SW480 (cell line): ENCODE measurements at regions not wholly inside any gene's neighbourhood (a gene's known extent, or its start where the extent isn't known, plus 50 kb on each side); places are given as distances from the start of the nearest gene placed in this dataset.
"Not testable (repeated sequence)": the region's sequence is repeated elsewhere in the genome, so short reads cannot be mapped to it uniquely, and the experiment has no call there.

Experiments
- DNase-seq: peaks from one replicate; pipeline ENCODE4 v3.0.0-alpha.2; 2016; ENCODE audit warnings: low spot score

DNA sequence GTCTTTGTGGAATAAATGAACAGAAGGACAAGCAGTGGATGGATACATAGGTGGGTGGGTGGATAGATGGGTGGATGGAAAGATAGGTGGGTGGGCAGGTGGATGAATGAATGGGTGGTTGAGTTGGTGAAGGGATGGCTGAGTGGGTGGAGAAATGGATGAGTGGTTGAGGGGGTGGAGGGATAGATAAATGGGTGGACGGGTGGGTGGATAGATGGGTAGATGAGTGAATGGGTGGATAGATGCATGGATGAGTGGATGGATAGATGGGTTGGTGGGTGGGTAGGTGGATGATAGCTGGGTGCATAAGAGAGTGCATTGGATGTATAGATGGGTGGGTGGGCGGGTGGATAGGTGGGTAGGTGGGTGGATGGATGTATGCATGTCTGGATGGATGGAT, 63.5 kb downstream of the UNC93B1 start:
- not testable (repeated sequence) for DNase-seq

DNA sequence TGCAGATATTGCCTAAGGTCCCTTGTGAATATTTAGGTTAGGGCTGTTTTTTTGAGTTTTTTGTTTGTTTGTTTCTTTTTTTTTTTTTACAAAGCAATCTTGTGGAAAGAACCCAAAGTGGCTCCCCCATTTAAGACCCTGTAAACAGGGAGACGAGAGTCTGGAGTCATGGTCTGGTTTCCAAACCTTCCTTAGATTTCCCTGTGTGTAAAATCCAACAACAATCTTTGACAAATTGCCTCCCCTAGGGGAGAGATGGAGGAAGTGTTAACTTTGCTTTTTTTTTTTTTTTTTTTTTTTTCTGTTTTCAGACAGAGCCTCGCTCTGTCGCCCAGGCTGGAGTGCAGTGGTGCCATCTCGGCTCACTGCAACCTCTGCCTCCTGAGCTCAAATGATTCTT, 64.9 kb downstream of the UNC93B1 start:
- not testable (repeated sequence) for DNase-seq

DNA sequence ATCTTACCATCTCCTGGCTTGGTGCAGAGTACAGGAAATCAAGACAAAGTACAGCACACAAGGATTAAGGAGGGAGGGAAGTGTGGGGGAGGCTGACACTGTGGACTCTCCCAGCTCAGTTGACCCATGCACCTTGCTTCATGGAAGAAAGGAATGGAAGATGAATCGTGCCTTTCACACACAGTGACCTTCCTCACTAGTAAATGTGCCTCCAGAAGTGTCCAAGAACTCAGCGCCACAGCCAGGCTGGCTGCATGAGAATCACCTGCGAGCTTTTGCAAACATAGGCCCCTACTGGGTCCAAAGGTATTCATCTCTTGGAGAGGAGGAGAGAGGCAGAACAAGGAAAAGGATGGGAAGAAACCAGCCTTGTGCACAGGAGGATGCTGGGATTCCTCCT, 65.5 kb downstream of the UNC93B1 start:
- DNase-seq, result not testable (repeated sequence)

DNA sequence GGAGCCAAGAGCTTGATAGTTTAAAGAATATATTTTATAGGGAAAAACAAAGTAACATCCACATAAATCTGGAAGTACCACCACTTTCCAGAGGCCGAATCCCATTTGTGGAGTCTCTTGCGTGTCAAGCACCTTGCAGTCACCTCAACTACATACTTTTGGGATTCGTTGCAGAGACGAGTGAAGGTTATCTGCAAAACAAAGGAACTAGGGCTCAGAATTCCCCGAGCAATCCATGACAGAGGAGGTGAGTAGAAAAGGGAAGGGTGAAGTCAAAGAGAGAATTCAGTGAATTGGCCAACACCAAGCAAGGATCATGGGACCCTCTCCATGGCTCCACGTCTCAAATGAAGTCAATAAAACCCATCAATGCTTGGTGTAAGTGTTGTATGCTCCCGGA, 80.3 kb downstream of the UNC93B1 start:
- not testable (repeated sequence) for DNase-seq

DNA sequence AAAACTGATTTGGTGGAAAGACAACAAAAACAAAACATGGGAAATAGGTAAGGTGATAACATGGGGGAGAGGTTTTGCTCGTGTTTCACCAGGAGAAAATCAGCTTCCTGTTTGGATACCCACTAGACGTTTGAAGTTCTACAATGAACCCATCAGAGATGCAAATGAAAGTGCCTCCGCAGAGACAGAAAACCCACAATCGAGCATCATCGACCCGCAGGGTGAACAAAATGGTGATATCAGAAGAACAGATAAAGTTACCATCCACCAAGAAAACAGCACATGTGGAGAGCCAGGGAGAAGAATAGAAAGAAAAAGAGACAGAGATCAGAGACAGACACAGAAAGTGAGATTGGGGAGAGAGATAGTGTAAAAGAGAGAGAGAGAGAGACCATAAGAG, 83.4 kb downstream of the UNC93B1 start:
- not testable (repeated sequence) for DNase-seq

DNA sequence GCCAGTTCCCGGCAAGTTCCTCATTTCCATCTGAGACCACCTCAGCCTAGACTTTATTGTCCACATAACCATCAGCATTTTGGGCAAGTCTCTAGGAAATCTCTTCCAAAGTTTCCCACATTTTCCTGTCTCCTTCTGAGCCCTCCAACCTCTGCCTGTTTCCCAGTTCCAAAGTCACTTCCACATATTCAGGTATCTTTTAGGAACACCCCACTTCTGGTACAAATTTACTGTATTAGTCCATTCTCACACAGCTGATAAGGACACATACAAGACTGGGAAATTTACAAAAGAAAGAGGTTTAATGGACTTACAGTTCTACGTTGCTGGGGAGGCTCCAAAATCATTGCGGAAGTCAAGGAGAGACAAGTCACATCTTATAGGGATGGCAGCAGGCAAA, 91.7 kb downstream of the UNC93B1 start:
- not testable (repeated sequence) for DNase-seq

DNA sequence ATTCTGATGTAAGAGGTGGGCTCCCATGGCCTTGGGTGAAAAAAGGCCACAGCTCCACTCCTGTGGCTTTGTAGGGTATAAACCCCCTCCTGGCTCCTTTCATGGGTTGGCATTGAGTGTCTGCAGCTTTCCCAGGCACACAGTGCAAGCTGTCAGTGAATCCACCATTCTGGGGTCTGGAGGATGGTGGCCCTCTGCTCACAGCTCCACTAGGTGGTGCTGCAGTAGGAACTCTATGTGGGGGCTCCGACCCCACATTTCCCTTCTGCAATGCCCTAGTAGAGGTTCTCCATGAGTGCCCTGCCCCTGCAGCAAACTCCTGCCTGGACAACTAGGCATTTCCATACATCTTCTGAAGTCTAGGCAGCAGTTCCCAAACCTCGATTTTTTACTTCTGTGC, 92.7 kb downstream of the UNC93B1 start:
- not testable (repeated sequence) for DNase-seq

DNA sequence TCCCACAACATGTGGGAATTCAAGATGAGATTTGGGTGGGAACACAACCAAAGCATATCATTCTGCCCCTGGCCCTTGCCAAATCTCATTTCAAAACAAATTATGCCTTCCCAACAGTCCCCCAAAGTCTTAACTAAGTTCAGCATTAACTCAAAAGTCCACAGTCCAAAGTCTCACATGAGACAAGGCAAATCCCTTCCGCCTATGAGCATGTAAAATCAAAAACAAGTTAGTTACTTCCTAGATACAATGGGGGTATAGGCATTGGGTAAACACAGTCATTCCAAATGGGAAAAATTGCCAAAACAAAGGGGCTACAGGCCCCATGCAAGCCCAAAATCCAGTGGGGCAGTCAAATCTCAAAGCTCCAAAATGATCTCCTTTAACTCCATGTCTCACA, 93.1 kb downstream of the UNC93B1 start:
- DNase-seq, result not testable (repeated sequence)

DNA sequence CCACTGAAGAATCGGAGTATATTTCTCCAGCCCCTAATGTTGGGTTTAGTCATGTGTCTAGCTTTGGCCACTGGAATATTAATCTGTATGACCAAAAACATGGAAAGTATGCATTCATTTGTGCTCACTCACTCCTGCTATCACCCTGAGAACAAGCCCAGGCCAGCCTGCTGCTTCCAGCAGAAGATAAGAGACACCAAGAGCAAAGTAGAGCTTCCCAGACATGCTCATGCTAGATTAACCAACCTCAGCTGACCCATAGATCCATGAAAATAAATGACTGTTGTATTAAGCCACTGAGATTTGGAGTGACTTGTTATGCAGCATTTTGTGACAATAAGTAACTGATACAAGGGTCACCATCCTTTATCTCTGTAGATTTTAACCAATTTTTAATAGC, 96.9 kb downstream of the UNC93B1 start:
- not testable (repeated sequence) for DNase-seq

DNA sequence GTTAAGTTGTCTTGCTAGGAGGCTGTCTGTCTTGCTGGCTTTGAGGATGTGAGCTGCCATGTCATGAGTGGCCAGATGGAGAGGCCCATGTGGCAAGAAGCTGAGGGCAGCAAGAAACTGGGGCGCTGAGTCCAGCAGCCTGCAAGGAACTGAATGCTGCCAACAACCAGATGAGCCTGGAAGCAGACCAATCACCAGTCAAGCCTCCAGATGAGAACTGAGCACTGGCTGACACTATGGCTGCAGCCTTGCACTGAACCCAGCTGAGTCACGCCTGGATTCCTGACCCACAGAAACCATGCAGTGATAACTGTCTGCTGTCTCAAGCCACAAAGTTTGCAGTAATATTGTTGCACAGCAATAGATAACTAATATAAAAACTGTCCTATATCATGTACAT, 104.4 kb downstream of the UNC93B1 start:
- DNase-seq, result not testable (repeated sequence)

DNA sequence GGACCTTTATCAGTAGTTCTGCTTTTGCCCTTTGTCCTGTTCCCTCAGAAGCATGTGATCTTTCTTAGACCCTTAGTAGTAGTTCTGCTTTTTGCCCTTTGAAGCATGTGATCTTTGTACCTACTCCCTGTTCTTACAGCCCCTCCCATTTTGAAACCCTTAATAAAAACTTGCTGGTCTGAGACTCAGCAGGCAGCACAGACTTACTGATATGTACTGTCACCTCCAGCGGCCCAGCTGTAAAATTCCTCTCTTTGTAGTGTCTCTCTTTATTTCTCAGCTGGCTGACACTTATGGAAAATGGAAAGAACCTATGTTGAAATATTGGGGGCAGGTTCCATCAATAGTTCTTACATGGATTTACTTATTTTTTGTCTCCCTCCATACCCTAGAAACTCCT, 110.4 kb downstream of the UNC93B1 start:
- DNase-seq, result not testable (repeated sequence)

DNA sequence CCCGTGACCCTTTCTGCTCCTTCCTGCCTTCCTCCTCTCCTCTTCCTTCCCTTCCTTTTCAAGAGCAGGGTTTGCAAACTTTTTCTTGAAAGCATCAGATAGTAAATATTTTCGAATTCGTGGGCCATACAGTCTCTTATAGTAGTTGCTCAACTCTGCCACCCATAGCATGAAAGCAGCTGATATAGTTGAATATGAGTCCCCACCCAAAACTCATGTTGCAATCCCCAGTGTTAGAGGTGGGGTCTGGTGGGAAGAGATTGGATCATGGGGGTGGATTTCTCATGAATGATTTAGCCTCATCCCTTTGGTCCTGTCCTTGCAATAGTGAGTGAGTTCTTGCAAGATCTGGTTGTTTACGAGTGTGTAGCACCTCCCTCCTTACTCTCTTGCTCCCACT, 114.3 kb downstream of the UNC93B1 start:
- DNase-seq, result not testable (repeated sequence)

DNA sequence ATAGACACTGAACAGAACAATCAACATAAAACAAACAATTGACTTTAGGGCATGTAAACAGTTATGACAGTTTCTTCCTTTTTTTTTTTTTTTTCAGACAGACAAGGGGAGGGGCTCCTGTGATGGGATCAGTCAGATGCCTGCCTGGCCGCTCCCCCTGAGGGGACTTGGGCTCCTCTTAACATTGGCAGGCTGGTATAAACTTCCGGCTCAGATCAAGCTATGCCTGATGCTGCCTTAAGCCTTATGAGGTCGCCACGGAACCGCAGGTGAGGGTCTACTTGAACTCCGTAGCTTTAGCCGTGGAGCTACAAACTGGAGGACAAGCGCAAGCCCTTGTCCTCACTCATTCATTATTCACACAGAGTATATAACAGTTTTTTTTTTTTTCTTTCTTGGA, 115.8 kb downstream of the UNC93B1 start:
- not testable (repeated sequence) for DNase-seq

DNA sequence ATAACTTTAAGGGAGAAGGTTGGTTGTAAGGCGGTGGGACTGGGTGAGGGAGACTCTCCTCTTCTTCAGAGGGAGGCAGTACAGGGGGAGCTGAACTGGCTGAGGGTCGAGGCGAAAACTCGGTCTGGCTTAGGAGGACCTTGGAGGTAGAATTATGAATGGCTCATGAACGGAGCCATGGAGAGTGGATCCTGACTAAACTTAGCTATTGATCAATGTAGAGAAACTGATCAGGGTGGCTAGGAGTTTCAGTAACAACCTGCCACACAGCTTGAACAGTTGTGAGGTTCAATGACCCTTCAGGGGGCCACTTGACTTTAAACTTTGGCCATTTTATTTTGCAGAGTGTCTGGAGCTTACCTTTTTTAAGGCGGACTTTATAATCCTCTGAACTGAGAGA, 117.2 kb downstream of the UNC93B1 start:
- not testable (repeated sequence) for DNase-seq

DNA sequence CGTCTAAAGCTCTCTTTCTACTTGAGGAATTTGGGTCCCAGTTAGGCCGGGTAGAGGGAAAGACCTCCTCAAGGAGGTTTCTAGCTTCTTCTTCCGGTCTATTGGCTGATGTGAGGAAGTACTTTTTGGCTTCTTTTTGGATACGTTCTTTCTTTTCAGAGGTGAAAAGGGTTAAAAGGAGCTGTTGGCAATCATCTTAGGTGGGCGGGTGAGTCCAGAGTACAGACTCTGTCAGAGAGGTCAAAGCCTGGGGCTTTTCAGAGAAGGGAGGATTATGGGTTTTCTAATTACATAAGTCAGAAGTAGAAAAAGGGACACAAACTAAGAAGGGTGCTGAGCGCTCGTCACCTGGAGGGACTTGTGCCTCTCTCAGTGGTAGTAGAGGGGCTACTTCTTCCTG, 117.7 kb downstream of the UNC93B1 start:
- DNase-seq, result not testable (repeated sequence)

DNA sequence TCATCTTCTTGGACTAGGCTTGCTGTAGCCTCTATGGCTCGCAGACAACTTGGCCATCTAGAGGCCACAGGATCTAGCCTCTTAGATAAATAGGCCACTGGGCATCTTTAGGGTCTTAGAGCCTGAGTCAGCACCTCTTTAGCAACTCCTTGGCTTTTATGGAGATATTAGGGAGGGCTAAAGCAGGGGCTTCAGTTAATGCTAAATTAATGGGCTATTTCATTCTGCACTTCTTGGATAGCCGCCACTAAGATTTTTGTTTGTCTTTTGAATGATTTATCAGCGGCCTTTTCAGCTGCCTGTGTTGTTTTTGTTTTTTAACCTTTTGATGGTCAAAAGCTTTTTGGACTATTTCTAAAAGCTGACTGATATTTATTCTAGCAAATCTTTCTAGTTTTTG, 118.3 kb downstream of the UNC93B1 start:
- DNase-seq, result not testable (repeated sequence)

DNA sequence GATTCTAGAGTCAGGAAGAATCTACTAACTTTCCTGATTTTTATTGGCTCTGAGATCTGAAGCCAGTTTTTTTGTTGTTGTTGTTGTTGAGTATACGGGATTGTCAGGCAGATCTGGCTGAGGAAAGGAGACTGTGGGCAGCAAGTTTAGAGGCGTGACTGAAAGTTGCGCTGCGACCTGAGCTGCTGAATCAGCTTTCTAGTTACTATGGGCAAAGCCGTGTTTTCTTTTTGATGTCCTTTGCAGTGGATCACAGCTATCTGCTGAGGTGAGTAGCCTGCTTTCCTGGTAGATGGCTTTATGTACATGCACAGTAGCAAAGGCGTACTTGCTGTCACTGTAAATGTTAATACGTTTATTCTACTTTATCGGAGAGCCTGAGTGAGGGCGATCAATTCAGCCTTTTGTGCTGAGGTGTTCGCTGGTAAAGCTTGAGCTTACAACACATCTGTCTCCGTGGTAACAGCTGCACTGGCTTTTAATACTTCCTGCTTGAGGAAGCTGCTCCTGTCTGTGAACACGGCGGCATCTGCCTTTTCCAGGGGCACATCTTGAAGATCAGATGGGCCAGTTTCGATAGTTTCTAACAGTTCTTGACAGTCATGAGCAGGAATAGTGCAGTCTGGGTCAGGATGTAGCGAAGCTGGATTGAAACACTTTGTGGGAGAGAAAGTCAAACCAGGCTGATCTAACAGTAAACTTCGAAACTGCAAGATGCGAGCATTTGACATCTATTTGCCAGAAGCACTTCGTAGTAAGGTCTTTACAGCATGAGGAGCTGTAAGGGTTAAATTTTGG, 118.9 kb downstream of the UNC93B1 start:
- peak; percentile 72 for DNase-seq

DNA sequence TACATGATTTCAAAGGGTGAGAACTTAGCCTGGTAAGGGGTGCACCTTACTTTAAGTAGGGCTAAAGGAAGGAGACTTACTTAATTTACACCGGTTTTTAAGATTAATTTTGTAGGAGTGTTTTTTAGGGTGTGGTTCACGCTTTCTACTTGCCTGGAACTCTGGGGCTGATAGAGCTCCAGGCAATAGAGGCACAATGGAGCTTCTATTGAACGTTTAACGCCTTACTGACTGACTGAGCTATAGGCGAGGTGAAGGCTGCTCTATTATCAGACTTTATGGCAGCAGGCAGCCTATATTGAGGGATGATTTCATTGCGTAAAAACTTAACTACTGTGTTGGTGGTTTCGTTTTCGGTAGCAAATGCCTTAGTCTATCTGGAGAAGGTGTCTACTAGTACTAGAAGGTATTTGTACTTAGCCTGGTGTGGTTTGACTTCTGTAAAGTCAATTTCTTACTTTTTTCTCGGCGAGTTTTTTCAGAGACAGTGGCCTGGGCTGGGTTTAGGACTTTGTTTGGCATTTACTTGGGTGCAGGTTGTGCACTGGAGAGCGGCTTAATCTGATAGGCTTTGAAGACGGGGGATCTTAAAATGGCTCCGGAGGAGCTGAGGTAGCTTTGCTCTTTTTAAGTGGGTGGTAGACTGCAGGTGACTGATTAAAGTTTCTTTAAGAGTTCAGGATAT, 119.7 kb downstream of the UNC93B1 start:
- DNase-seq, result peak; percentile 35

DNA sequence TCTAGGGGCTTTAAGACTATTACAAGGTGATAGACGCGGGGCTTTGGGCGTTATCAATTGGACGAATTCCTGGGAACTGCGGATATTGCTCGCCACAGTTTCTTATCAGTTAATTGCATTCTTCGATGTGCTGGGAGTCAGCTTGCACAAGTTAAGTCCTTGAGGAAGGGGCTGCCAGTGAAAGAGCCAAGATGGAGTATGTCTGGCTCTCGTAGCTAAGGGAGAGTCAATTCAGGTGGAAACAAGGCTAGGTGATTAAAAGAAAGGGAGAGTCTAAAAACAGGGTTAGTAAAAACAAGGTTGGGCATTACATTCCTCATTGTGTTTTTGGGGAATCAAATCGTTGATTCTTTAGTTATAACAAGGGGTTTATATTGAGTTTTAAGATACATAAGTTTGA, 121.6 kb downstream of the UNC93B1 start:
- not testable (repeated sequence) for DNase-seq

DNA sequence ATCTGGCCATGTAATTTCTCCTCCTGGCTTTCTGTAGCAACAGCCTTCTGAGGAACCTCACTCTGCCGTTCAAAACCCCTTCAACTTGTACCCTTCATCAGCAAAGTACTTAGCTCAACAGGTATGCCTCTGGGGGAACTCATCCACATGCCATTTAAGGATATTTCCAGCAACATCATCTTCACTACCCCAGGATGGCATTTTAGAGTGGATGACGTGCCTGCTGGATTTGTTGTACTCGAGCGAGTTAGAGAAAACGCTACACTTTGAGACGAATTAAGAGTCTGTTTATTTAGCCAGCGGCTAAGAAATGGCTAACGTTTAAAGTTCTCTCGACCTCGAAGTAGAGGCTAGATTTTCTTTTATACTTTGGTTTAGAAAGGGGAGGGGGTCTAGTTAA, 122.1 kb downstream of the UNC93B1 start:
- not testable (repeated sequence) for DNase-seq

DNA sequence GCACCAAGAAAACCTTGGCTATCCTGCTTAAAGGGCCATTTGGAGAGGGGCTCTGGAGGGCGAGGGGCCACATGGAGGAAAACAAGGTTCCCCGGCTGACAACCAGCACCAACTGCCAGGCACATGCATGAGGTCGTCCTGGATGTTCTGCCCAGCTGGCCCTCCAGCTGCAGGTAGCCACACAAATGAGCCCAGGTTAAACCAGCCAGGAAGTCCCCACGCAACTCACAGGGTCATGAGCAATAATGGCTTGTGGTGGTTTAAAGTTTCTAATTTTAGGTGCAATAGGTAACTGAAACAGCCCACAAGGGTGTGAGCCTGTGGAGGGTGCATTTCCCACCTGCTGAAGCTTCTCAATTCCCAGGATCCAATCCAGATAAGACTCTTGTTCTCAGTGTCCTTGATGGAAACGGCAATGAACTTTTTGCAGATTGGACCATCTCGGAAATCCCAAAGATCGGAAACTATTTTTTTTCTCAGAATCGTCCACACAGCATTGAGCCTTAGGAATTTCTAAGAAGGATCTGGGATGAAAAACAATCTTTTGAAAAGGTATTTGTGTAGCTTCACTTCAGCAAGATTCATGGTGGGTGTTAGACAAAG, 123.2 kb downstream of the UNC93B1 start:
- DNase-seq, result not testable (repeated sequence)

DNA sequence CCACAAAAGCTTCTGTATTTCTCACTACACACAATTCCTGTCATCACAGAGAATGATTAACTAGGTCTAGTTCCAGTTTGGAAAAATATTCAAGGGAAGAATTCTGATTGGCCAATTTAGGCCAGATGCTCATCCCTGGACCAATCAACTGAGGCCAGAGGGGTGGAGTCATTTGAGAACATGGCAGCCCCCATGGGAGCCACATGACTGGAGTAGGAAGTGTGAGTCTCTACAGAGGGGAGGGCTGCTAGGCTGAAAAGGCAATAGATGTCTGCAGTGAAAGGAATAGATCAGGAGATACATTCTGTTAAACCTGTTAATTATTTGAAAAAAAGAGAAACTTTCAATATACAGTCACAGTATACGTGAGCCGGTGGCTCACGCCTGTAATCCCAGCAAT, 125.2 kb downstream of the UNC93B1 start:
- DNase-seq, result not testable (repeated sequence)

DNA sequence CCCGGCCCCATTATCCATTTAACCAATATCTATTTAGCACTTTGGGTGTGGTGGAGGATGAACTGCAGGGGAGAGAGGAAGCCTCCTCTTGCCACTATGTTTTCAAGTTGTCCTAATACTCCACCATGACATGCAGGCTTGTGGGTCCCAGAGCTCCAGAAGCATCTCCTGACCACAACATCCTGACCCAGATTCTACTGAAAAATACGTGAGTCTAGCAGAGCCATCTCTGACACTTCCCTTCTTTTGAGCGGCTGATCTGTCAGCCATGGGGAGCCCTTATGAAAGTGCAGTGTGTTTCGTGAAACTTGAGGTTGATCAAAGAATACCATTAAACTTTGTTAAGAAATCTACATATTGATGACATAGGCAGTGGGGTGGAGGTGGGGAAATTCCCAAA, 126.6 kb downstream of the UNC93B1 start:
- DNase-seq, result not testable (repeated sequence)
